Endothelial cell of umbilical vein (primary cell): ENCODE measurements at regions not wholly inside any gene's neighbourhood (a gene's known extent, or its start where the extent isn't known, plus 50 kb on each side); places are given as distances from the start of the nearest gene placed in this dataset.

Experiments
- CTCF ChIP-seq, 2 donors: IDR thresholded peaks; 1 replicate in 1 of 2; 2 replicates in 1 of 2; pipeline ENCODE4 v1.5.1; 2011; ENCODE audit warnings: low read length in 2 of 2, mild to moderate bottlenecking in 2 of 2, moderate library complexity in 2 of 2, control low read depth in 1 of 2, inconsistent platforms in 1 of 2, low read depth in 1 of 2; ENCODE audit not compliant: insufficient read depth in 1 of 2; ENCODE audit errors: extremely low read depth in 1 of 2
- EZH2 ChIP-seq: IDR thresholded peaks from 2 replicates; pipeline ENCODE4 v1.6.1; 2012; ENCODE audit warnings: borderline replicate concordance, low read depth, mild to moderate bottlenecking, moderate library complexity, low read length, inconsistent platforms; ENCODE audit not compliant: severe bottlenecking
- FOS ChIP-seq: IDR thresholded peaks from 2 replicates; pipeline ENCODE4 v1.6.1; 2011; ENCODE audit warnings: mild to moderate bottlenecking, low read length, moderate library complexity, borderline replicate concordance; ENCODE audit not compliant: insufficient read depth
- JUN ChIP-seq: IDR thresholded peaks from 2 replicates; pipeline ENCODE4 v1.6.1; 2011; ENCODE audit warnings: borderline replicate concordance, low read depth; ENCODE audit not compliant: insufficient read length, insufficient read depth
- MAX ChIP-seq: IDR thresholded peaks from 2 replicates; pipeline ENCODE4 v1.6.1; 2011; ENCODE audit not compliant: insufficient read depth, insufficient read length
- MYC ChIP-seq: IDR thresholded peaks from one replicate; pipeline ENCODE4 v1.6.1; 2011; ENCODE audit warnings: mild to moderate bottlenecking, low read depth, low read length
- POLR2A ChIP-seq: IDR thresholded peaks from 2 replicates; pipeline ENCODE4 v1.6.1; 2012; ENCODE audit warnings: low read depth, mild to moderate bottlenecking, control low read depth, low read length
- POLR2AphosphoS5 ChIP-seq: IDR thresholded peaks from 2 replicates; pipeline ENCODE4 v1.6.1; 2012; ENCODE audit warnings: low read depth, mild to moderate bottlenecking, control low read depth, low read length, moderate library complexity; ENCODE audit not compliant: insufficient read depth

- no peak for TF ChIP-seq POLR2AphosphoS5
- no peak for TF ChIP-seq CTCF (IDR thresholded peaks at IDR 0.05; ENCODE audit: extremely low read depth in 1 of 2, insufficient read depth in 1 of 2, low read depth in 1 of 2, low read length in 2 of 2)
- TF ChIP-seq EZH2, result no peak
- no peak for TF ChIP-seq JUN
- TF ChIP-seq MYC, result no peak
- TF ChIP-seq POLR2A, result no peak
- no peak for TF ChIP-seq MAX
- TF ChIP-seq FOS, result no peak
These were observed 188.8 kb downstream of the MATN1 start for GRCh38 chr1:30534551-30534940.
